ENCODE measurements at regions not wholly inside any gene's neighbourhood (a gene's known extent, or its start where the extent isn't known, plus 50 kb on each side); places are given as distances from the start of the nearest gene placed in this dataset.

DNA sequence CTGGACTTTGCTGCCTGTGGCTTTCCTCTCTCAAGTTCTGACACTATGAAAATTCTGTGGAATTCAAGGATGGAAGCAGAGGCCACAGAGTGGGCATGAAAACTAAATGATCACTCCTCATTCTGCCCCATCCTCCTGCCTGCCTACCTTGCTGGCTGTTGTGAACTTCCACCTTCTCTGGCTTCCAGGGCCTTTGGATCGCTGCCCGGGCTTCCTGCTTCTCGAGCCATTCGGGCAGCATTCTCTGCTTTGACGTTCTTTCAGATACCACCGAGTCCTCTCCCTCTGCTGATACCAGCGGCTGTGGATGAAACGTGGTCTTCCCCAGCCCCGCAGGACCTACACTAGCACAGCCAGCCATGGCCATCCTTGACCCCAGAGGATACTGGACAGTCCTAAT, 327.7 kb upstream of the SLC14A2 start:
- Histone ChIP-seq H3K4me3 (no peak overlapping the region), H3K27ac (no peak overlapping the region), H3K36me3 (no peaks in the 10 kb centered on the region), H3K27me3 (no peaks in the 10 kb centered on the region), H3K9me3 (no peaks in the 10 kb centered on the region), H3K4me1 (no peaks in the 10 kb centered on the region)
- intact Hi-C loops (cut with DNase I; ENCODE audit: low total_unique reads) = no loop called here
- TF ChIP-seq POLR2A (IDR thresholded peaks at IDR 0.05) = no peak
- no peak for TF ChIP-seq CTCF (IDR thresholded peaks at IDR 0.05)
- no peak for DNase-seq

DNA sequence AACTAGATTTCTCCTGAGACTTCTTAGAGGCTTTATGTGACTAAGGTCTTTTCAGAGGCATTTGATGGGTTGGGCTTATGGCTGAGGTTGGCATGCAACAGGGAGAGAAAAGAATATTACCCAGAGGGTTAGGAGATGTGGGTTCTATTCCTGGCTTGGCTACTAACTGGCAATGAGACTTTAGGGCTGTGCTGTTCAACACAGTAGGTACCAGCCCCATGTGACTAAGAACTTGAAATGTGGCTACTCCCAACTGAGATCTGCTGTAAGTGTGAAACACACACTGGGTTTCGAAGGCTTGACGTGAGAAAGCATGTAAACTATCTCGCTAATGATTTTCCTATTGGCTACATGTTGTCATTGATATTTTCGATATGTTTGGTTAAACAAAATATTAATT, 324.9 kb upstream of the SLC14A2 start:
- Histone ChIP-seq H3K36me3 (no peaks in the 10 kb centered on the region), H3K27ac (no peak overlapping the region), H3K27me3 (no peaks in the 10 kb centered on the region), H3K4me3 (no peak overlapping the region), H3K9me3 (no peaks in the 10 kb centered on the region), H3K4me1 (no peaks in the 10 kb centered on the region)
- intact Hi-C loops (cut with DNase I; ENCODE audit: low total_unique reads) = no loop called here
- TF ChIP-seq POLR2A (IDR thresholded peaks at IDR 0.05) = no peak
- TF ChIP-seq CTCF (IDR thresholded peaks at IDR 0.05) = no peak
- no peak for DNase-seq

- TF ChIP-seq CTCF (IDR thresholded peaks at IDR 0.05) = no peak
- no peak for TF ChIP-seq POLR2A (IDR thresholded peaks at IDR 0.05)
- Histone ChIP-seq H3K36me3 (no peaks in the 10 kb centered on the region), H3K4me1 (no peaks in the 10 kb centered on the region), H3K4me3 (no peak overlapping the region), H3K9me3 (no peaks in the 10 kb centered on the region), H3K27ac (no peak overlapping the region), H3K27me3 (no peaks in the 10 kb centered on the region)
- no peak for DNase-seq
- intact Hi-C loops (cut with DNase I; ENCODE audit: low total_unique reads) = no loop called here
Observed at GRCh38 chr18:45291621-45292615, 323.4 kb upstream of the SLC14A2 start.

- no peak overlapping the region for H3K27ac ChIP-seq
- TF ChIP-seq CTCF (IDR thresholded peaks at IDR 0.05) = no peak
- TF ChIP-seq POLR2A (IDR thresholded peaks at IDR 0.05) = no peak
- intact Hi-C loops (cut with DNase I; ENCODE audit: low total_unique reads) = no loop called here
Observed at GRCh38 chr18:45295388-45295787, 319.9 kb upstream of the SLC14A2 start.

GRCh38 chr18:45298986-45299385, 316.3 kb upstream of the SLC14A2 start:
- intact Hi-C loops (cut with DNase I; ENCODE audit: low total_unique reads) = no loop called here
- no peak for DNase-seq
- H3K27ac ChIP-seq = no peak overlapping the region
- TF ChIP-seq POLR2A (IDR thresholded peaks at IDR 0.05) (no peak), CTCF (IDR thresholded peaks at IDR 0.05) (no peak)
- H3K4me1 ChIP-seq = no peaks in the 10 kb centered on the region
- no peaks in the 10 kb centered on the region for H3K36me3 ChIP-seq
- H3K27me3 ChIP-seq = no peaks in the 10 kb centered on the region
- no peaks in the 10 kb centered on the region for H3K9me3 ChIP-seq
- H3K4me3 ChIP-seq = no peak overlapping the region

More at GRCh38 chr18:45295388-45295787, 319.9 kb upstream of the SLC14A2 start:
- no peak for DNase-seq
- H3K4me1 ChIP-seq = no peaks in the 10 kb centered on the region
- no peaks in the 10 kb centered on the region for H3K9me3 ChIP-seq
- H3K27me3 ChIP-seq = no peaks in the 10 kb centered on the region
- H3K4me3 ChIP-seq = no peak overlapping the region
- H3K36me3 ChIP-seq = no peaks in the 10 kb centered on the region
